Left forelimb (tissue), 1 donor: ENCODE measurements at regions not wholly inside any gene's neighbourhood (a gene's known extent, or its start where the extent isn't known, plus 50 kb on each side); places are given as distances from the start of the nearest gene placed in this dataset.

Source experiments
- DNase-seq: peaks from one replicate; pipeline ENCODE4 v3.0.0-alpha.2; 2018; ENCODE audit warnings: low spot score

DNA sequence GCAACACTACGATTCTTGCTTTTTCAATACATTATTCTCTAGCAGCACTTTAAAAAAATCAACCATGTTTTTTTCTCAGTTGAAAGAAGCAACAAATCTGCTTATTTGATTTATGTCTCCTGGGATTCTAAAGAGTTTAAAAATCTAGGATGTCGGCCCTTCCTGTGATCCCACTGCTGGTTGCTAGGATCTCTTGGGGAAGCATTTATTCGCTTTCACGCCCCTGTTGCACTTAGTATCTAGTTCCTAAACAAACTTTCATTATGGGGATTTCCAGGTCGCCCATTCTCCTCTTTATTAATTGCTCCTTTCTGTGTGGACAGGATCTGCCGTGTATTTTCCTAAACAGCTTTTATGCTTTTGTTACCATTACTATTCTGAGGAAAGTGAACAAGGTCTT lies 313.5 kb downstream of the AGTPBP1 start:
- no peak for DNase-seq

DNA sequence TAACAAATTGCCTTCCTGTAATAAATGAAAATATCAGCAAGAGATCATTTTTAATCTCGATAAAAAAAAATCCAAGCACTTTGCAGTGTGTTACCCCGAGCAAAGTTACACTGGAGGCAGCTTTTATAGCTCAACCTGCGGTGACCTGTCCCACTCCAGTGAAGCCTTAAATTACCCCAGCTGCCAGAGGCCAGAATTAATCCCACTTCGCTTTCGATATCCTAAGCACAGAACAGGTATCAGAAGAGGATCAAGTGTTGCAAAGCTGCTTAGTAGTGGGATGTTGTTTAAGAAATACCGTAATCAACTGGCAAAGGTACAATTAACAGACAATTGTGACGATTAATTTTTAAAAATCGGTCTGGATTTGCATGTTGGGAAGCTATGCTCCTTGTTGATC lies 314.0 kb downstream of the AGTPBP1 start:
- no peak for DNase-seq

DNA sequence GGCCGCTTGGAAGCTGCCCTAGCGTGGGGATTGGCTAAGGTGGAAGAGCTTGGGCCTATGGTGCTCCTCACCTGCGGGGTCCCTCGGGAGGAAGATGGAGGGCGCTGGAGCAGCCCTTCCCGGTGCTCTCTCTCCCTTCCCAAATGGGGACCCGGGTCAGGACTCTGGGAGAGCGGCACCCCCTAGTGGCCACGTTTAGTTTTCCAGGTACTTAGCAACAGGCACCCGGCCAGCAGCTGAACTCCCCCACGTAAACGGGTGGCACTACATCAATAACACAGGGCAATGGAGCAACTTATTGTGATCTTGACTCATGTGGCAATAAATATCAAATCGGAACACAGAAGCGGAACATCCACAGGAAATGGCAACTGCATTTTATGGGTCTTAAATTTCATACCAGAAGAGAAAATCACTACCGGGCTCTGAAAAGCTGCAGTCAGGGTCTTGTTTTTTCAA lies 316.6 kb downstream of the AGTPBP1 start:
- peak; percentile 75 for DNase-seq

DNA sequence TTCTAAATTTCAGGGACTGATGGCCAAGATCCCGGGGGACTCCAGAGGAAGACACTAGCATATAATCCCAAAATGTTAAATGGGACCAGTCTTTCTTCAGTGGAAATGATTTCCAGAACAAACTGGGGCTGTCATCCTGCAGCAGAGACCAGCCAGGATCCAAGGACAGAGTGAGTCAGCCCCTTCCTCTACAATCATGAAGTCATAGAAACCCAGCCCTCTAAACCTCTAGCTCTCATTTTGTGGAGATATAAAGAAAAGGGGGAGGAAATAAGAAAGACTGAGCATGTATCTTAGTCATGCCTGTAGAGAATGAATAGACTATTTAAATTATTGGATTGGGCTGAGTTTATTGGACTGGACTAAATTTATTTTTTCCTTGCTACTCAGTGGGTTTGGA lies 318.3 kb downstream of the AGTPBP1 start:
- DNase-seq: no peak

DNA sequence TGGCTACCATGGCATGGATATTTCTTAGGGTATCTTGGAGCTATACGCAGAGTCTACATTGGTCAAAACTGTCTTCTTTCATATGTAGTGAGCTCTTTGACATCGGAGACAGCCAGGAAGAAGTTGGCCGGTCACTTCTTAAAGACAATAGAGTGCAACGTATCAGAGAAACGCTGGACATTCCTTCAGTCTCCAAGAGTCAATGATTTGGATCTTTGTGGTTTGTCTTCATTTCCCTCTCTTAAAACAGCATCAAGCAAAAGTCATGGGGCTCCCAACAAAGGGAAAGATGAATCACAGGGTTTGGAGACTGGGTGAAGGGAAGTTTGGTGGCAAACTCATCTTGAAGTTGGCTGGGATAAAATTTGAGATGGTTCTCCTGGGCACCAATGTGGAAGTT lies 320.1 kb downstream of the AGTPBP1 start:
- DNase-seq: no peak

DNA sequence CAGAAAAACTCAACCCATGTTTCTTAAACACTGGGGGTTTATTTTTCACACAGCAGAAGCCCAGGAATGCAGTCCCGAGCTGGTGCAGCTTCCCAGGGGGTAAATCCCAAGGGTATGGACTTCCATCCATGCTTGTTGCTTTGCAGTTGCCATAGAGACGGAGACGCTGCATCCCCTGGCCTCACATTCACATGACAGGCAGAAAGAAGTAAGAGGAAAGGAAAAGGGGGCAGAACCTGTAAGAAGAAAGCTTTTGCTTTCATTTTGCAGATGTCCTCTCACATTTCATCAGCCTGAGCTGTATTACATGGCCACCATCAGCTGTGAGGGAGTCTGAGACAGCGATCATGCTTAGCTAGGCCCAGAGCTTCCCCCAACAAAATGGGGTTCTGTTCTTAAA lies 321.0 kb downstream of the AGTPBP1 start:
- DNase-seq: no peak

DNA sequence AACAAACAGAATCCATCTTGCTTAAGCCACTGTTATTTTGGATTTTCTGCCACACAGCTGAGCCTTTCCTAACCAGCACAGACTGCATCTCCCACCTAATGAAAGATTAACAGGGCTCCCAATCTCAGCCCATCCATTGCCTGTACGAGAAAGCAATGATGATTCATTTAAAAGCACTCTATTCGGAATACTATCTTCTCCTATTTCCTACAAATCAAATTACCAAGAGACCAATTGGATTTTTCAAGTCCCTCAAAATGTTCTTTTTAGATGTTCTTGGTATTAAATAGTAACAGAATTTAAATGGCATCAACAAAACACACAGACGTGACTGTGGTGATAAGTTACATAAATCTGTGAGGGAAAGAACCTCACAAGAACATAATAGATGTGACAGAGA lies 324.1 kb downstream of the AGTPBP1 start:
- DNase-seq: no peak

DNA sequence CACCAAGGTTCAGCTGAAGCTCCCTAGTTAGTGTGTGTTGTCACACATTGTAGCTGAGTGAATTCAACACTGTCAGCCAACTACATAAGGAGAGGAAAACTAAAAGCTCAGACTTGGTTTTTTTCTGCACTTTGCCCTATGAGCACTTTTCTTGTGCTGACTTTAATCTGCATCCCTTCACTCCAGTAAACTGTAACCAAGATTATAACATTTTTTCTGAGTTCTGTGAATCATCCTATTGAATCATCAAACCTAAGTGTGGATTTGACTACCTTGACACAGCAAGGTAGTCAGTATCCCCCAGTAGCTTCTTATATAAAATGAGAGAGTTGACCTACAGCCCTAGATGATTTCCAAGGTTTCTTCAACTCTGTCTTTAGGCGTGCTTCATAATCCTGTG lies 325.0 kb downstream of the AGTPBP1 start:
- no peak for DNase-seq

DNA sequence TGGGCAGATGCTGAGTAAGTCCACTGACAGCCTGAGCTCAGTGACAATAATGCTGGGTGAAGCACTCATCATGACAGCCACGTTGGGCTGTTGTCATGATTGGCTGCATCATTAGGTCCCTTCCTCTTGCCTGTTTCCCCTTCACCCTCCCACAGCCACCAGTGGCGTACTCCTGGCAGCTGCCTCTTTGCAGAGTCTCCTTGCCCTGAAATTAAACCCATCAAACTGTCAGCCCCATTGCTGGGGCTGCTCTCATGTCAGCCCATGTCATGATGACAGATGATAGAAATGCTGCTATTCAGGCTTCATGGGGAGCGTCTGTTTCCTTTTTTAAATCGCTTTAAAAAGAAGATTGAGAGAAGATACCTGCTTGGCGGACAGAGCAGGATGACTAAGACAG lies 327.4 kb downstream of the AGTPBP1 start:
- DNase-seq: no peak

DNA sequence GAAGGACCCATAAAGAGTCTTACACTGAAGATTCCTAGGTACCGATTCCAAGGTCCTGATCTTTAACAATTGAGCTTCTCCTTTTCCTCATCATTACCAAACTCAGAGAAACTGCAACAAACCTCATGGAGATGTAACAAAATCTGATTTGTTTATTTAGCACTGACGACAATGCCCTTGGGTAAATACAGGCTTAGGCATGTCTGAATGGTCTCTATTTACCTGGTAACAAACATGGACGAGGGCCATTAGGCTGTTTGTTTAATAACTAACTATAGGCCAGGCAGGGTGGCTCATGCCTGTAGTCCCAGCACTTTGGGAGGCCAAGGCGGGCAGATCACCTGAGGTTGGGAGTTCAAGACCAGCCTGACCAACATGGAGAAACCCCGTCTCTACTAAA lies 333.3 kb downstream of the AGTPBP1 start:
- no peak for DNase-seq

DNA sequence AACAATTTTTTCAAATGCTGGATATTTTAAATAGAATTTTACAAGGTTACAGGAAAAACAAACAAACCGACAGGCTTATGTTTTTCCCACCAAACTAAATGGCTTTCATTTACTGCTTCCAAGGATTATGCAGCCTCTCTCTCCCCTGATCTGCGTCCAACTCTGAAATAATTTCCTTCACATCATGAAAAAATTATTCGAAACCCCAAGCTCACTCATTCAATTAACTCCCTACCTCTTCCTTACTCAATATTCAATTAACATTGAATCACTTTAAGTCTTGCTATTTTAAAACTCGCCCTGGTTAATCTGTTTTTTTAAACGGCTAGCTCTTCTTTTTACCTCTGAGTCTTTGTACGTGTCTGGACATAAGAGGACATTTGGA lies 336.2 kb downstream of the AGTPBP1 start:
- no peak for DNase-seq

DNA sequence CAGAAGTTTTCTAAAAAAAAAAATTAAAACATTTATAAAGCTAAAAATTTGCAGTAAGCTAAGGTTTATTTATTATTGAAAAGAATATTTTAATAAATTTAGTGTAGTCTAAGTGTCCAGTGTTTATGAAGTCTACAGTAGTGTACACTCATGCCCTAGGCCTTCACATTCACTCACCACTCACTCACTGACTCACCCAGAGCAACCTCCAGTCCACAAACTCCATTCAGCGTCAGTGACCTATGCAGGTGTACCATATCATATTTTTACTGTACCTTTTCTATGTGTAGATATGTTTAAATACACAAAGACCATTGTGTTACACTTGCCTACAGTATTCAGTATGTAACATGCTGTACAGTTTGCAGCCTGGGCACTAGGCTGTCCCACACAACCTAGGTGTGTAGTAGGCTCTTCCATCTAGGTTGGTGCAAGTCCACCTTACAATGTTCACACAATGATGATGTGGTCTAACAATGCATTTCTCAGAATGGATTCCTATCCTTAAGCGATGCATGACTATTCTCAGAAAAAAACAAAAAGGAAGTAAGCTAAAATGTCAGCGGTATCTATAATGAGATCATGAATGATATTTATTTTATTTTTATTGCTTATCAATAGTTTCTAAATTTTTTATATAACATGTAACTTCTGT lies 336.7 kb downstream of the AGTPBP1 start:
- DNase-seq: no peak

DNA sequence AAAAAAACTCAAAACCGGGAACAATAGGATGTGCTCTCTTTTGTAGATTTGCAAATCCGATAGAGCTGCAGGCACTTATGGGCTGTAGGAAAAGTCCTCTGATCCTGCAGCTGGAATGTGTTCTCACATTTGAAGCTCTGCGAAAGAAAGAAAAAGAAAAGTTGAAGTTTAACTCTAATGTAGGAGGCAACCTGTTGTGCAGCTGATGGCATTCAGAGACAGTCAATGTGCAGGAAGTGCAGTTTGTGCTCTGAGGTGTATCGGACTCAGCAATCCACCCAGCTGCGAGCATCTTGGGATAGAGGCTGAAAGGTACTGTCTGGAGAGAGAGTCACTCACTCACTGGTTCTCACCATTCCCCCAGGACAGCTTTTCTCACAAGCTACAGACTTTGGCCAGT lies 339.2 kb downstream of the AGTPBP1 start:
- DNase-seq: no peak

DNA sequence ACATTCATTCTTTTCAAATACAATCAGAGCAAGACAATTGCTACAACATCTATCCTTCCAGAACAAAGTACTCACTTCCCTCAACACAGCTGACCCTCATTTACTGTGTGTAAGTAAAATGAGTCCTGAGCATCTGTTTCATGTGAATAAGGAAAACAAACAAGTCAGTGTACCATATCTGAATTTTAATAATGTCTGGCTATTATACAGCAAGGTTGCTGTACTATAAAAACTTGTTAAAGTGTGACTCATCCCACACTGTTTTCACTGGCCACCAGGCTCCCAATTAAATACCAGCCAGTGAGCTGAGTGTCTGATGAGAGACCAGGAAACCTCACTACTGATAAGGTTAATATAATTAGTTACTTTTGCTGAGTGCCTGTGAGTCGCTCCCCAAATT lies 339.8 kb downstream of the AGTPBP1 start:
- DNase-seq: no peak

DNA sequence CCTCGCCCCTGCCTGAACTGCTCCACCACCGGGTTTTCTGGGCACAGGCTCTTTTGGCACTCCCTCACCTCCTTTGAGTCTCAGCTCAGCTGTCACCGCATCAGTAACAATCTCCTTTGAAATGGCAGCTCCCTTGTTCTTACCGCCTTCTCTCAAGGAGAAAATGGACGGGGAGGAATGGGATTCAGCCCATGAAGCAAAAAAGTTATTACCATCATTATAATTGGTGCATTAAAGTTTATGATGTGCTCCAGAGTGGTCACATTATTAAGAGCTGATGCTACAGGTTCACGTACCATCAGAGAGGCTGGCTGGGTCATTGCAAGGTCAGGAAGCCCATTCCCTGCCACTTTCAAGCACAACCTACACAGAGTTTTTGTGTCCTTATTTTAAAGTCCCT lies 344.7 kb downstream of the AGTPBP1 start:
- no peak for DNase-seq

DNA sequence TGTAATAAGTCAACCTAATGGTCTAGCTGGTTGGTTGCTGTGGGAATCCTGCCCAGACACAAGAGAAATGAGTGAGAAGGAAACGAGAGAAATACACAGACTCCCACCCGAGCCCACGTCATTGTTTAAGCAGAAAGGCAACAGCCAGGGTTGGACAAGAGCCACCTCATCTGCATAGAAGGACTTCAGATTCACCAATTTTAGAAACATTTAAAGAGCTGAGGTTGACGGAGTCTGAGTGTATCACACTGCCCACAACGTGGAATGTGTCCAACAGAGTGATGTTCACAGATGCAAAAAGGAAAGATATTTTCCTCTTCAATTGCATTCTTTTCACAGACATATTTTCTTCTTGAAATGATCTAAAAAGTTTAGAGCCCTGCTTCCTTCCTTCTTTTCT lies 349.5 kb downstream of the AGTPBP1 start:
- no peak for DNase-seq

DNA sequence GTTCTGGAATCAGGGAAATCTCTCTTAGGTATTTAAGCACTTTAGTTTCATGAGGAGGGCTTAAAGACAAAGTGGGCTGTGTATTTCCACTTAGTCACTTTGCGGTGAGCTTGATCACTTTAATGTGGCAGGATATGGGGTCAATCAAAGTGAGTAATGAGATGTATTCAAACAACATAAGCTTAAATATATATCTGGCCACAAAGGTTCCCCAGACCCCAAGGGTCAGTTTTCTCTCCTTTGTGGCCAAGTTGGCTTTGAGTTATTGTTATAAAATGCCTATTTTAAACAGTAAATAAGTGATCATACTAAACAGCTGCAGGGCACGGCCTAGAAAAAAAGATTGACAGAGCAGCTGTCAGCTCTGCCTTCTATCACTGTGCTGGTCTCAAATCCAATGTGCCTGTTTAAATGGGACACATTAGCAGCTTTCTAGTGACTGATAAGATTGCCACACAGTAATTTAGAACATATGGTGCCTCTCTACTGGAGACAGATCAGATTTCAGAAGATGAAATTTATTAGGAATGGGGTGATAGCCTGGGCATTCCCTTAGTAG lies 363.9 kb downstream of the AGTPBP1 start:
- no peak for DNase-seq

DNA sequence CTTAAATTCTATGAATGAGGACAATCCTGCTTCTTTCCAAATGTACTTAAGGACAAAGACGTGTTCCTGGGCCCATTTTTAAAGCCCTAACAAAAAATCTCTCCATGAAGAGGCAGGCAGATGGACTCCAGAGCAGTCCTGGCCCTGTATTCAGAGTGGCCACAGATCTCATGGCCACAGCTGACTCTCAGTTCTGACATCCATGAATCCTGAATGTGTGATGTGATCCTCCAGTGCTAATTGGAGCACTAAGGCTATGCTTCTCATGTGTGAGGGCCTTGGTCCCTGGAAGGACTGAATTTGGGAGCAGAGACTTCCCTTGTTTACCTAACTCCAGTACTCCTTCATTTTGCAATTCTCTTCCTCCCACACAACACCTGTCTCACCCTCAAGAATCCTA lies 373.0 kb downstream of the AGTPBP1 start:
- no peak for DNase-seq

DNA sequence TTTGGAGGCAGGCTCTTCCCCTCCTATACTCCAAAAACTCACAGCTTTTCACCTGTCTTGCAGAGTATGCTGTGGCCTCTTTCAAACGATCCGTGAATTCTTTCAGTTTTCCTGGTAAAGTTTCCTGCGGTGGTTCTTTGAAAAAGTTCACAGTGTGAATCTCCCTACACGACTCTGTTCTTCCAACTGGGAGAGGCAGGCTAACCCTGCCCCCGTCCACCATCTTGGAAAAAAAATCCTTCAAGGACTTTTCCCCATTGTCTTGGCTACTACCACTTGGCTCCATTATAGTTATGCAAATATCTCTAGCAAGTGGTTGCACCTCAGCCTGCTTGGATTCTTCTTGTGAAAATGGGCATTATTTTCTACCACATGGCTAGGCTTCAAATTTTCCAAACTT lies 382.6 kb downstream of the AGTPBP1 start:
- no peak for DNase-seq

DNA sequence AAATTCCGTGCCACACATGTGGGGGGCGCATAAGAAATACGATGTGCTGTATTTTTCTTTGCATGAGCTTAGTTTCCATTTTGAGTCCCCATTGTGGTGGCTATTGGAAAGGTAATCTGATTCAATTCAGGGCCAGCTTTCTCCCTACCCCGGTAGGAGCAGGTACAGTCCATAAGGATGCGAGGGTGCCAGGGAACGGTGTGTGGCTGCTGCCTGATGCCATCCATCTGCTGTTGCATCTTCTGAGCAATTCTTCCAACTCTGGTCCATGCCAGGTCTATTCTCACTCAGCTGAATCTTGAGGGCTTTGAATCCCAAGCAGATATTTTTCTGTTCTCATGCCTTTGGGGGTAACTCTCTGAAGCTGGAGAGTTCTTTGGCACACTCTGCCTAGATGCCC lies 392.7 kb downstream of the AGTPBP1 start:
- no peak for DNase-seq

DNA sequence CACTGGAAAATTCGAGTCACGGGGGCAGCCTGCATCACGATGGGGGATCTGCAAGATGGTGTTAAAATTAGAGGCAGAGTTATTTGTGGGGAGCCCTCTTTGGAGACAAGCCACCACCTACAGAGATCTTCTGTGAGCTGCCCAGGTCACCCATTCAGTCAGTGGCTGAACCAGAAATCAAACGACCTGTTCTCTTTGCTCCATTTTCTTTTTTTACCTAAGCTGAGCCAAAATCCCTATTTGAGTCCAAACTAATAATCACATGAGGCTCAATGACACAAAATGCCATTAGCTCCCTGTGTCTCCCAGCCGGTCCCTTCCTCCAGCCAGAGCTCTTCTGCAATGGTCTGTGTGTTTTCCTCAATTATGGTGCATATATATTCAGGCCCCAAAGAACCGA lies 394.2 kb downstream of the AGTPBP1 start:
- DNase-seq: no peak

DNA sequence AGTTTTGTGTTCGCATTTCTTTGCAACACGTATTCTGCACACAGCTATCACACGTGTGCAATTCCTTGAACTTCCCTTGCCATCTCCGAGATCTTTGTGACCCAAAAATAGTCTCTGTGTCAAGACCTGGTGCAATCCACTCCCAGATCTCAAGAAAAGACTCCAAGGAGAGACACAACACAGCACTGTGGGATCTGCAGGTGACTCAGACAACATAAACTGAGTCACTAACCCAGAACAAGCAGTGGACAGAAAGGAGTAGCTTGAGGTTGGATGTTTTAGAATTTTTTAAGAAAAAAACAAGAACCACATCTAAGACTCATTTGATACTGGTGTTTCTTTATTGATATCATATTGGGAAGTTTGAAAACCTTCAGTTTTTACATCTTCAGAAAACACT lies 396.9 kb downstream of the AGTPBP1 start:
- DNase-seq: no peak

DNA sequence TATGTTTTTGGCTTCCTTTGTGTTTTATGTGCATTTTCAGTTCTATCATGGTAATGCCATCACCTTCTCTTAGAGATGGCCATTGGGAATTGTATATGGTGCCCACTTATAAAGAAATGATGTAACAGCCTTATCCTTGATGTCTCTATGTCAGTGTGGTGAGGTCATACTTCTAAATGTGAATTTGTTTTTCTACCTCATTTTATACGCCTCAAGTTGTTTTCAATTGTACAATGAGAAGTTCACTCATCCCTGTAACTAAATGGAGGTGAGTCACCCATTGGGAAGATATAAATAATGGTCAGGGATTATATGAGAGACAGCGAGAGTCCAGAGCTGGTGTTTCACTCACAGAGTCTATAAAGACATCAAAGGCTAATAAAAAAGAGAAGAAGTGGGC lies 402.4 kb downstream of the AGTPBP1 start:
- no peak for DNase-seq

DNA sequence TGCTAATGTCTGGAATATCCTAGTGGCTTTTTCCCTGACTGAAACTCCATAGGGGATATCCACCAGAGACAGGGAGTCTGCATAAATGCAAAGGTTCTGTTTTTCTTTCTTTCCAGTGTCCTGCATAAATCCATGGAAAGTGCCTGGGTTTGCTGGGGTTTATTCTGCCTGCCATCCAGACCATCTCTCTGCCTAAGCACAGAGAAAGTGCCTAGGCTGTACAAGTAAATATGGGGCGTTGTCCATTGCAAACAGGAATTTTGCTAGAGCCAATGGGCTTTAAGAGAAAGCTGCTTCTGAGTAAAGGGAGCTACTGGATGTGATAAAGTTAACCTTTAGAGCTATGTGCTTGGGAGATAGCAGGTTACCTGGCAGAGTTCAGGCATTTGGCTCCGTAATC lies 407.5 kb downstream of the AGTPBP1 start:
- no peak for DNase-seq
